Pancreas (tissue), 10 donors: ENCODE measurements at regions not wholly inside any gene's neighbourhood (a gene's known extent, or its start where the extent isn't known, plus 50 kb on each side); places are given as distances from the start of the nearest gene placed in this dataset.

ENCODE experiments used
- ATAC-seq, 4 donors: fragments of 200-7000 bp; cut with Tn5 transposase; one replicate each; pipeline versions ENCODE4 v1.8.0 to v1.9.1; 2020; ENCODE audit warnings: mild to moderate bottlenecking in 4 of 4, moderate library complexity in 4 of 4
- DNase-seq, 6 donors: peaks; one replicate each; pipeline ENCODE4 v3.0.0-alpha.2; 2020
- FAIRE-seq: peaks from 2 replicates; lab custom pipeline; 2012; peaks lifted over from hg19 to GRCh38; lab: Jason Lieb, UNC
- H3K27ac ChIP-seq, 4 donors: fragments of 200-600 bp; sonication (generic); 1 replicate in 3 of 4; 2 replicates in 1 of 4; pipeline versions ENCODE4 v1.5.0 to v1.8.0; 2020
- H3K27me3 ChIP-seq, 4 donors: fragments of 200-600 bp; one replicate each; pipeline ENCODE4 v1.8.0; 2021
- H3K36me3 ChIP-seq, 3 donors: fragments of 200-600 bp; sonication (generic) in 1 of 3; one replicate each; pipeline versions ENCODE4 v1.5.0 to v1.8.0; 2020 to 2021
- H3K4me1 ChIP-seq, 3 donors: fragments of 200-600 bp; one replicate each; pipeline ENCODE4 v1.8.0; 2021
- H3K4me3 ChIP-seq, 4 donors: fragments of 200-600 bp; sonication (generic) in 2 of 4; one replicate each; pipeline versions ENCODE4 v1.5.0 to v1.8.0; 2020 to 2021
- H3K9me3 ChIP-seq, 4 donors: fragments of 200-600 bp; one replicate each; pipeline ENCODE4 v1.8.0; 2021
- WGBS, 2 donors: extraction: QIAGEN DNeasy Blood & Tissue Kit; methylation state at CpG; one replicate each; pipeline ENCODE4 v1.1.7; 2013; 5-methylcytosine and 5-hydroxymethylcytosine counted together
- intact Hi-C, 3 donors: fragments of 100-400 bp; cut with DNase I; formaldehyde crosslinking; loops; one replicate each; pipeline versions ENCODE4 v1.11.1 to v1.14.2; 2022
- TF ChIP-seq, protein P1 (sequence below), 4 donors: fragments of 200-600 bp; sonication (generic) in 3 of 4; IDR thresholded peaks; one replicate each; pipeline versions ENCODE4 v1.5.0 to v1.8.0; 2021; ENCODE audit warnings: antibody characterized with exemption in 4 of 4
- donor health status: healthy with polysubstance abuse.
- donor health status: DM: no; HTN: no; CAD: no; lungs with moderate emphysema.
- donor health status: DM: no; HTN: no; CAD: no.
- donor health status: control.
- donor health status: control.
- donor health status: Bipolar disorder and iron deficiency.
- donor health status: DM: yes; HTN: yes; CAD: no.
- donor health status: DM: no; HTN: no; CAD: no.
- donor health status: DM: no; HTN: no; CAD: no.
- donor health status: DM: yes; HTN: yes; CAD: no.

DNA sequence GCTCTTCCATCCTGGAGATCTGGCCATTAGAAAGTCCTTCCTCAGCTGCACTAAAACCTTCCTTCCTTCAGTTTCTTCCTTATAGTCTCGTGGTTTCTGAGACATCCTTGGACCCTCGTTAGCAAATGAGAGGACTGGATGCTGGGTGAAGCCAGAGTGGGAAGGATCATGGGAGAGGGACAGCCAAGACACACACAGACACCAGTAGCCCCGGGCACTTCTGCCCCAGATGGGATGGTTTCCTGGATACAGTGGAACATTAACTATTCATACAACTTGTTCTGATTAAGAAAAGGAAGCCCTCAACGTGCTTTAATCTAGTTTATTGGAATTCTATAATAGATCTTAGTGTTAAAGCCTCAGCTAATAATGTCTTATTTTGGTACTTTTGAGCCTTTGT lies 125.5 kb downstream of the SEC61B start:
- ATAC-seq (no peak), DNase-seq (no peak), FAIRE-seq (no peak)
- H3K27ac ChIP-seq: no peak overlapping the region
- intact Hi-C loops: no loop called here
- H3K9me3 ChIP-seq: no peaks in the 10 kb centered on the region
- no peaks in the 10 kb centered on the region for H3K4me1 ChIP-seq
- no peaks in the 10 kb centered on the region for H3K27me3 ChIP-seq
- 31 to 42% methylated on average over 4 of the region's 4 CpGs for WGBS, 2 donors
- H3K36me3 ChIP-seq: no peaks in the 10 kb centered on the region
- TF ChIP-seq, protein P1, sequence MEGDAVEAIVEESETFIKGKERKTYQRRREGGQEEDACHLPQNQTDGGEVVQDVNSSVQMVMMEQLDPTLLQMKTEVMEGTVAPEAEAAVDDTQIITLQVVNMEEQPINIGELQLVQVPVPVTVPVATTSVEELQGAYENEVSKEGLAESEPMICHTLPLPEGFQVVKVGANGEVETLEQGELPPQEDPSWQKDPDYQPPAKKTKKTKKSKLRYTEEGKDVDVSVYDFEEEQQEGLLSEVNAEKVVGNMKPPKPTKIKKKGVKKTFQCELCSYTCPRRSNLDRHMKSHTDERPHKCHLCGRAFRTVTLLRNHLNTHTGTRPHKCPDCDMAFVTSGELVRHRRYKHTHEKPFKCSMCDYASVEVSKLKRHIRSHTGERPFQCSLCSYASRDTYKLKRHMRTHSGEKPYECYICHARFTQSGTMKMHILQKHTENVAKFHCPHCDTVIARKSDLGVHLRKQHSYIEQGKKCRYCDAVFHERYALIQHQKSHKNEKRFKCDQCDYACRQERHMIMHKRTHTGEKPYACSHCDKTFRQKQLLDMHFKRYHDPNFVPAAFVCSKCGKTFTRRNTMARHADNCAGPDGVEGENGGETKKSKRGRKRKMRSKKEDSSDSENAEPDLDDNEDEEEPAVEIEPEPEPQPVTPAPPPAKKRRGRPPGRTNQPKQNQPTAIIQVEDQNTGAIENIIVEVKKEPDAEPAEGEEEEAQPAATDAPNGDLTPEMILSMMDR (IDR thresholded peaks at IDR 0.05): no peak
- H3K4me3 ChIP-seq: no peak overlapping the region

DNA sequence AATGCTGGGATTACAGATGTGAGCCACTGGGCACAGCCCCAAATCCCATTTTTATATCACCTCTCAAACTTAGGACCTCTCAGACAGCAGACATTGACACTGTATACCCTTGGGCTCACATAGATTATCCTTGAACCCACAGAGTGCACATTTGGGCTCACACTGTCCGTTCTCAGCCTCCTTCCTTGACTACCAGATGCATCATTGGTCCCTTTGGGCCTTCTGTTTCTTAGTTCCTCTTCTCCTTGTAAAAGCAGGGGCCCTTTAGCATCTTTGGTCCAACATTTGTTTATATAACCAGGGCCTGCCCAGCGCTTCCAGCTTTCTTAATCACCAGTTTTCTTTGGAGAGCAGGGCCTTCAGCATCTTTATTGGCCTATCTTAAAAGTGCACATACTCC lies 126.2 kb downstream of the SEC61B start:
- TF ChIP-seq, protein P1 (IDR thresholded peaks at IDR 0.05): no peak
- Histone ChIP-seq H3K4me3 (no peak overlapping the region), H3K9me3 (no peaks in the 10 kb centered on the region), H3K36me3 (no peaks in the 10 kb centered on the region), H3K27me3 (no peaks in the 10 kb centered on the region), H3K4me1 (no peaks in the 10 kb centered on the region), H3K27ac (no peak overlapping the region)
- intact Hi-C loops: no loop called here
- no peak for ATAC-seq
- DNase-seq: no peak
- 80 to 85% methylated on average over 2 of the region's 2 CpGs for WGBS, 2 donors
- no peak for FAIRE-seq

DNA sequence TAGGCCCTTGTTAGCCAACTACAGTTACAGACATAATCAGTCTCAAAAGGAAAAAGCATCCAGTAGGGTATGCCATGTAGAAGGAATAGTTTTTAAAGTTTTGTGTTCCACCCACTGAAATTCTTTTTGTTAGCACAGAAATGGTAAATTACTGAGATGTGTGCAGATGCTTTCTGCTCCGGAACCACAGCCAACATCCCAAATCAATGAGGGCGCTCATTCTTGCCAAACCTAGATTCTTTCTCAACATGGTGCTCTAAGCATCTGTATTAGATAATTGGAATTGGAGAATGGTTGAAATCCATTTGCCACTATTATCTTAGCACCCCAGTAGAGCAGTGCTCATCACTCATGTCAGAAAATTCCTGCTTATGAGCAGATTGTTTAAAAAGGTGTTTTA lies 127.8 kb downstream of the SEC61B start:
- no peaks in the 10 kb centered on the region for H3K9me3 ChIP-seq
- no peak for ATAC-seq
- TF ChIP-seq, protein P1 (IDR thresholded peaks at IDR 0.05): no peak
- intact Hi-C loops: no loop called here
- H3K27ac ChIP-seq: no peak overlapping the region
- no peak for DNase-seq
- H3K4me1 ChIP-seq: no peaks in the 10 kb centered on the region
- no peak overlapping the region for H3K4me3 ChIP-seq
- no peaks in the 10 kb centered on the region for H3K36me3 ChIP-seq
- no peak for FAIRE-seq
- 79 to 84% methylated on average over 2 of the region's 2 CpGs for WGBS, 2 donors
- no peaks in the 10 kb centered on the region for H3K27me3 ChIP-seq

DNA sequence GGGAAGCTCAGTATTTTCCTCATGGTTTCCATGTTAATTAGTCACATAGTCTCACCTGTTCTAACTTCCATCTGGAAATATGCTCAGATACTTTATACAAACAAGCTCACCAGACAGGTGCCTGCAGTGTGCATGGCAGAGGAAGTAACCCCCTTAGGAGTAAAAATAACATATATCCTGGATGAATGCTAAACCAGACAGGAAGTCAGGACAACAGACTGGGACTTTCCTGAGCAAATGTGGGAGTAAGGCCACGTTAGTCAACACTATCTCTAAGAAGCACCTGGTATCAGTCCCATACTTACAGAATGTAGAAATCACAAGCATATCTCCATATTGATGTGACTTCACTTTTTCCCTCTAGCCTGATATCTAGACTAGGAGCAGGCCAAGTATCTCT lies 128.4 kb downstream of the SEC61B start:
- Histone ChIP-seq H3K36me3 (no peaks in the 10 kb centered on the region), H3K9me3 (no peaks in the 10 kb centered on the region), H3K4me1 (no peaks in the 10 kb centered on the region), H3K4me3 (no peak overlapping the region), H3K27ac (no peak overlapping the region), H3K27me3 (no peaks in the 10 kb centered on the region)
- FAIRE-seq (no peak), DNase-seq (no peak), ATAC-seq (no peak)
- intact Hi-C loops: no loop called here
- WGBS, 2 donors: 16 to 26% methylated on average over 1 of the region's 1 CpG
- TF ChIP-seq, protein P1 (IDR thresholded peaks at IDR 0.05): no peak

DNA sequence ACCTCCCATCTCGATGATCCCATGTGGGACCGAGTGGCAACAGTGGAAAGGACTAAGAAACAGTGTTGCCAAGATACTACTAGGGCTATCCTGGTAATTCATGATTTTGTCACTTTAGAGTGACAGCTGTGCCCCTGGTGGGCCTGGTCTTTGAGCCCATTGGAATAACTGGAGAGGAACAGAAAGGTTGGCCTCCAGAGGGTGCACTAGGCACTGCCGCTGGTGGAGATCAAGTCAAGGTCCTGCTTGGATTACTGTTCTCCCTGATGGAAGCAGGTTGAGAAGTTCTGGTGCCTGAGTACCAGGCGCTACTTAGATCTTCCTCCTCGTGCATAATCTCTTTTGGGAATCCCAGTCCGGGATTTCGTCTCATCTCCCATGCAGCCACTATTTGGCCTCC lies 129.6 kb downstream of the SEC61B start:
- Histone ChIP-seq H3K9me3 (no peaks in the 10 kb centered on the region), H3K36me3 (no peaks in the 10 kb centered on the region), H3K27me3 (no peaks in the 10 kb centered on the region), H3K4me1 (no peaks in the 10 kb centered on the region), H3K4me3 (no peak overlapping the region), H3K27ac (no peak overlapping the region)
- intact Hi-C loops: no loop called here
- ATAC-seq: no peak
- WGBS, 2 donors: 89 to 91% methylated on average over 7 of the region's 7 CpGs
- no peak for FAIRE-seq
- TF ChIP-seq, protein P1 (IDR thresholded peaks at IDR 0.05): no peak
- no peak for DNase-seq
